ENCODE measurements at regions not wholly inside any gene's neighbourhood (a gene's known extent, or its start where the extent isn't known, plus 50 kb on each side); places are given as distances from the start of the nearest gene placed in this dataset.

- TF ChIP-seq USF1 (CRISPR knock-in tag; IDR thresholded peaks at IDR 0.05) (no peak), OVOL2 (CRISPR knock-in tag; IDR thresholded peaks at IDR 0.05; ENCODE audit: borderline replicate concordance) (no peak), HMGXB4 (CRISPR knock-in tag; IDR thresholded peaks at IDR 0.05) (no peak), CREM (CRISPR knock-in tag; IDR thresholded peaks at IDR 0.05) (no peak), CTCF (IDR thresholded peaks at IDR 0.05) (no peak), NR1H2 (CRISPR knock-in tag; IDR thresholded peaks at IDR 0.05) (no peak), PRDM15 (CRISPR knock-in tag; IDR thresholded peaks at IDR 0.05) (no peak), KAT7 (CRISPR knock-in tag; IDR thresholded peaks at IDR 0.05; ENCODE audit: borderline replicate concordance) (no peak), SP1 (CRISPR knock-in tag; conservative IDR thresholded peaks at IDR 0.05) (no peak), ZNF232 (CRISPR knock-in tag; IDR thresholded peaks at IDR 0.05) (no peak), MAX (CRISPR knock-in tag; IDR thresholded peaks at IDR 0.05) (no peak)
Observed at GRCh38 chr1:172949096-172949495, 101.6 kb downstream of the TNFSF18 start.
